NT2/D1 (cell line): ENCODE measurements at regions not wholly inside any gene's neighbourhood (a gene's known extent, or its start where the extent isn't known, plus 50 kb on each side); places are given as distances from the start of the nearest gene placed in this dataset.

ENCODE experiments used
- DNase-seq: peaks from one replicate; pipeline ENCODE4 v3.0.0-alpha.2; 2011; ENCODE audit warnings: low read depth, low spot score
- H3K27me3 ChIP-seq: 2 replicates; pipeline ENCODE4 v1.6.0; 2011; ENCODE audit warnings: mild to moderate bottlenecking; ENCODE audit not compliant: insufficient read length, insufficient read depth
- H3K36me3 ChIP-seq: 2 replicates; pipeline ENCODE4 v1.6.1; 2011; ENCODE audit warnings: mild to moderate bottlenecking, low read length, mixed read lengths; ENCODE audit not compliant: insufficient read depth, insufficient read length
- H3K4me1 ChIP-seq: 2 replicates; pipeline ENCODE4 v1.5.1; 2011; ENCODE audit not compliant: insufficient read depth, insufficient read length
- H3K4me3 ChIP-seq: 2 replicates; pipeline ENCODE4 v1.5.1; 2011; ENCODE audit warnings: low read depth; ENCODE audit not compliant: insufficient read length
- H3K9ac ChIP-seq: 2 replicates; pipeline ENCODE4 v1.6.0; 2011; ENCODE audit warnings: low read depth; ENCODE audit not compliant: insufficient read length
- H3K9me3 ChIP-seq: 2 replicates; pipeline ENCODE4 v1.5.1; 2011; ENCODE audit warnings: mild to moderate bottlenecking, low read length; ENCODE audit not compliant: insufficient read depth
- SUZ12 ChIP-seq: IDR thresholded peaks from 2 replicates; pipeline ENCODE4 v1.6.1; 2011; ENCODE audit not compliant: insufficient read length, insufficient read depth; ENCODE audit errors: extremely low read depth
- YY1 ChIP-seq: IDR thresholded peaks from 2 replicates; pipeline ENCODE4 v1.6.1; 2011; ENCODE audit not compliant: insufficient read length, insufficient read depth
- ZNF274 ChIP-seq: IDR thresholded peaks from 2 replicates; pipeline ENCODE4 v1.6.1; 2011; ENCODE audit warnings: mild to moderate bottlenecking, low read depth, low read length

DNA sequence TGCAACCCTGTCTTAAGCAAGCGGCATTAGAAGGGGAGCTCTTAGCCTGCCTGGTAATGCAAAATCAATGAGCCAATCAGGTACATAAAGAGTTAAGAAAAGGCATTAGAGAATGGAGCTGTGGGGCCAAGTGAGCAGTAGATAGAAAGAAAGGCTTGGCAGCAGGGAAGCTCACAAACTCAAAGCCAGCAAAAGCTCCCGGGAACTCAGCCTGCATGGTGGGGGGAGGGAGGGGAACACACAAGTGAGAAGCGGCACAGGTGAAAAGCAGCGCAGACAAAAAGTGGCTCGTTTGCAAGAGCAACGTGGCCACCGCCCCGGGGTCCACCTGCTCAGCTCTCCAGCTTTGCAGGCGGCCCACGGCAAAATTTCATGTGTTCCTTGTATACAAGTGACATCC lies 818.5 kb downstream of the FAM133A start:
- TF ChIP-seq YY1 (no peak), ZNF274 (no peak), SUZ12 (no peak)
- no peak for DNase-seq
- Histone ChIP-seq H3K4me3 (no peak overlapping the region), H3K9ac (no peak overlapping the region), H3K36me3 (no peaks in the 10 kb centered on the region), H3K9me3 (peaks cover 6% of the 10 kb centered on the region; the same call in 1 of the 2 replicates), H3K4me1 (peaks cover 3% of the 10 kb centered on the region), H3K27me3 (no peaks in the 10 kb centered on the region)

DNA sequence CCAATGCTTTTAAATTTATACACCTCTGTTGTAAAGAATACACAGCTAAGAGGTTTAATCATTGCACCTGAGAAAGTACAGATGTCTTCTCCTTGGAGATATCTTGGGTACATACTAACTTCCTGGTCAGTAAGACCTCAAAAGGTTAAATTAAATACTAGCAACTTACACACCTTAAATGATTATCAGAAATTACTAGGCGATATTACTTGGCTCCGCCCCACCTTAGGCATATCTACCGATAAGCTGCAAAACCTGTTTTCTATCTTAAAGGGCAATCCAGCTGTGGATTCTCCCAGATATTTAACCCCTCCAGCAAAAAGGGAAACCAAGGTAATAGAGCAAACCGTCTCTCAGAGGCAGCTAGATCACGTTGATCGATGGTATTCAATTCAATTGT lies 819.4 kb downstream of the FAM133A start:
- Histone ChIP-seq H3K4me1 (peaks cover 3% of the 10 kb centered on the region), H3K9me3 (peaks cover 6% of the 10 kb centered on the region; the same call in 1 of the 2 replicates), H3K4me3 (no peak overlapping the region), H3K9ac (no peak overlapping the region), H3K36me3 (no peaks in the 10 kb centered on the region), H3K27me3 (no peaks in the 10 kb centered on the region)
- DNase-seq = no peak
- TF ChIP-seq ZNF274 = no peak
- TF ChIP-seq SUZ12 = no peak
- TF ChIP-seq YY1 = no peak

DNA sequence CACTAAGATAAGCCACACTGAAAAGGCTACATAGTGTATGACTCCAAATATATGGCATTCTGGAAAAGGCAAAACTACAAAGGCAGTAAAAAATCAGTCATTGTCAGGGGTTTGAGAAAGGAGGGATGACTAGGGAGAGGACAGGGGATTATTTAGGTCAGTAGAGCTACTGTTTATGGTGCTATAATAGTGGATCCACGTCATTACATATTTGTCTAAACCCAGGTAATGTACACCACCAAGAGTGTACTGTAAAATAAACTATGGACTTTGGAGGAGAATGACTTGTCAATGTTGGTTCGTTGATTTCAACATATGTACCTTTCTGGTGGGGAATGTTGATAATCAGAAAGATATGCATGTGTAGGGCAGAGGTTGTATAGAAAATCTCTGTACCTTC lies 837.6 kb downstream of the FAM133A start:
- H3K9ac ChIP-seq = no peak overlapping the region
- H3K4me3 ChIP-seq = no peak overlapping the region
- no peak for TF ChIP-seq ZNF274
- H3K4me1 ChIP-seq = no peaks in the 10 kb centered on the region
- no peak for DNase-seq
- H3K27me3 ChIP-seq = no peaks in the 10 kb centered on the region
- H3K9me3 ChIP-seq = no peaks in the 10 kb centered on the region
- no peaks in the 10 kb centered on the region for H3K36me3 ChIP-seq

DNA sequence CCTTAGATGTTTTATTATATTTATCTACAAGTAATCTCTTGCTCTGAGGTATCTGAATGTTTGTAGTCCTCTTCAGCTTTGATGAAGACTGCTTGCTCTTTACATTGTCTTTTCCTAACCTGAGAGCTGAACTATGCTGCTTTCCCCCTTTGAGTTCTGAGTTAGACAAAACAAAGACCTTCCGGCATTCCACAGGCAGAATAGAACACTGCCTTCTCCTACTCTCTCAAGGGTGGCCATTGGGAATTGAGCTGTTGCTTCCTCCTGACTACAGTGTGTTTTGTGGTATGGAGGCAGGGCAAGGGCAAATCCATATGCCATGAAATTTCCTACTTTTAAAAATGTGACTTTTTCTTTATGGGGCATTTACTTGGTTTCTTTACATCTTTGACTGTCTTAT lies 841.0 kb downstream of the FAM133A start:
- Histone ChIP-seq H3K4me1 (no peaks in the 10 kb centered on the region), H3K36me3 (no peaks in the 10 kb centered on the region), H3K4me3 (no peak overlapping the region), H3K27me3 (no peaks in the 10 kb centered on the region), H3K9me3 (no peaks in the 10 kb centered on the region), H3K9ac (no peak overlapping the region)
- TF ChIP-seq ZNF274 = no peak
- TF ChIP-seq SUZ12 = no peak
- TF ChIP-seq YY1 = no peak
- DNase-seq = no peak

DNA sequence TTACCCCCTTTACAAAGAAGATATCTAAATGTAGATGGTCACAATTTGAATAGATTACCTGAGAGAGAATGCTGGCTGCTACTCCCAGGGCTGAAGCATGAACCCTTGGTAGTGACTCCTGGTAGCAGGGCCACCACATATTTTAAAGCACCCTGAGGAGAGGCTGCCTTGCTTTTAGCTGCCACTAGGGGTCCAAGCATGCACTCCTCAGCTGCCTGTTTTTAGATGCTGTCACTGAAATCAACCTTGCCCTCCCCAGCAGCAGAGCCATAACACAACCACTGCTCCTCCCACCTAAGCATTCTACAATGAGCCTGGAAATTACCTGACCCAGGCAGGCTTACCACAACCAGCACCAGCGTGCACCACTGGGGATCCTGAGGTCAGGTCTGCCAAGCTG lies 850.9 kb downstream of the FAM133A start:
- DNase-seq = no peak
- H3K9me3 ChIP-seq = peaks cover 4% of the 10 kb centered on the region

DNA sequence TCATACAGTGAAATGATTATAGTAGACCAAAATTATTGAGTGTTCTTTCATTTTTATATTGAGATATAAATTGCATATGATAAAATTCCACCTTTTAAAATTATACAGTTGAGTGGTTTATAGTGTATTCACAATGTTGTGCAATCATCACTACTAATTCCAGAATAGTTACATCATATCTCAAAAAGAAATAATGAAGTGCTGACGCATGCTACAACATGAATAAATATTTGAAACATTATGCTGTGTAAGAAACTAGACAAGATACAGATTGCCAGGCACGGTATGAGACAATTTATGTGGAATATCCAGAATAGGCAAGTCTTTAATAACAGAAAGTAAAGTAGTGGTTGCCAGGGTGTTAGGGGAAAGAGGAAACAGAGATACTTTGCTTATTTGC lies 871.7 kb downstream of the FAM133A start:
- TF ChIP-seq YY1 (no peak), SUZ12 (no peak), ZNF274 (no peak)
- Histone ChIP-seq H3K4me3 (no peak overlapping the region), H3K9me3 (no peaks in the 10 kb centered on the region)

More for the DNA sequence above, 850.9 kb downstream of the FAM133A start:
- no peaks in the 10 kb centered on the region for H3K4me1 ChIP-seq
- TF ChIP-seq ZNF274 = no peak
- no peak for TF ChIP-seq SUZ12
- no peak for TF ChIP-seq YY1
- no peak overlapping the region for H3K9ac ChIP-seq
- no peaks in the 10 kb centered on the region for H3K27me3 ChIP-seq
- H3K4me3 ChIP-seq = no peak overlapping the region
- H3K36me3 ChIP-seq = no peaks in the 10 kb centered on the region

DNA sequence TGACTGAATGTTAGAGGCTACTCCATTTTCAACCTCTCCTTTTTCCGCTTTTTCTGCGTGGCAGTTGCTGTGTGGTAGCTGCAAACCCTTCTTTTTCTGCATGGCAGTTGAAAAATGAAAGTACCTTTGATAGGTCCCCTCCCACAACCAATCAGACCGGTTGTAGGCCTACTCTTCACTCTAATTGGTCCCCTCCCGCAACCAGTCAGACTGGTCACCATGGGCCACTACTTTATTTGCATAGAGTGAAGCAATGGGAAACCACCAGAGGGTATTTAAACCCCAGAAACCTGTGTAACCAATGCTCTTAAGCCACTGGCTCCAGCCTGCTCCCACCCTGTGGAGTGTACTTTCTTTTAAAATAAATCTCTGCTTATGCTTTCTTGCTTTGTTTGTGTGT lies 877.8 kb downstream of the FAM133A start:
- no peak for TF ChIP-seq ZNF274
- TF ChIP-seq YY1 = no peak
- no peak for TF ChIP-seq SUZ12
- no peak for DNase-seq
- H3K27me3 ChIP-seq = no peaks in the 10 kb centered on the region
- no peak overlapping the region for H3K4me3 ChIP-seq
- H3K4me1 ChIP-seq = no peaks in the 10 kb centered on the region
- no peak overlapping the region for H3K9ac ChIP-seq
- H3K36me3 ChIP-seq = no peaks in the 10 kb centered on the region
- H3K9me3 ChIP-seq = peaks cover 8% of the 10 kb centered on the region

More for the DNA sequence above, 871.7 kb downstream of the FAM133A start:
- no peaks in the 10 kb centered on the region for H3K4me1 ChIP-seq
- no peaks in the 10 kb centered on the region for H3K27me3 ChIP-seq
- no peaks in the 10 kb centered on the region for H3K36me3 ChIP-seq
- no peak overlapping the region for H3K9ac ChIP-seq
- no peak for DNase-seq

DNA sequence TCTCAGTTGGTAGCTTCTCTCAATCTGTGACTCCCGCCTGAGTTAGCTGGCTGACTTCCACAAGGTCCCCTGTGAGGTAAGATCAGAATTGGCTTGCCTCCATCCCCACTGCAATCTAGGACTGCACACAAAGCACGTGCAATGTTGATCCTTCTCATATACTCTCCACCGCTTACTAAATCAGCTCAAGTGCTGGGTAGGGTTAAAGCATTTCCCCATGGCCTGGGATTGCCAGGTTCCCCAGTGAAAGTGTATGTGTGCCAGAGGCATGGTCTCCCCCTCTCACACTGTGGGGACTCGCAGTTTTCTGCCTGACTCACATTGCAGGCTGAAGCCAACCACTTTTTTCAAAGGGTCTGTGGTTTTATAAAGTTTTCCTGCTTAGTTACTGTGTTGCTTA lies 886.9 kb downstream of the FAM133A start:
- H3K27me3 ChIP-seq = no peaks in the 10 kb centered on the region
- TF ChIP-seq YY1 (no peak), SUZ12 (no peak), ZNF274 (no peak)
- H3K4me1 ChIP-seq = no peaks in the 10 kb centered on the region
- H3K36me3 ChIP-seq = no peaks in the 10 kb centered on the region
- no peak overlapping the region for H3K4me3 ChIP-seq
- 0 out of 2 replicates have a peak, but pooled peaks cover 5% of the 10 kb centered on the region for H3K9me3 ChIP-seq
- H3K9ac ChIP-seq = no peak overlapping the region
- DNase-seq = no peak
